H7 (cell line): ENCODE measurements at regions not wholly inside any gene's neighbourhood (a gene's known extent, or its start where the extent isn't known, plus 50 kb on each side); places are given as distances from the start of the nearest gene placed in this dataset.
A peak's percentile ranks its signal among the peaks of the same experiment; 100 is the strongest.

Source experiments
- DNase-seq: peaks from one replicate; pipeline ENCODE4 v3.0.0; 2012
- H3K27me3 ChIP-seq: 2 replicates; pipeline ENCODE4 v1.6.0; 2011; ENCODE audit warnings: mild to moderate bottlenecking, low read length; ENCODE audit not compliant: control insufficient read depth, insufficient read depth
- H3K36me3 ChIP-seq: replicated peaks from 2 replicates; pipeline ENCODE4 v1.5.1; 2011; ENCODE audit warnings: low read length; ENCODE audit not compliant: control insufficient read depth, insufficient read depth
- H3K4me3 ChIP-seq: 2 replicates; pipeline ENCODE4 v1.5.1; 2011; ENCODE audit warnings: low read depth, mild to moderate bottlenecking, control low read depth, low read length, moderate library complexity; ENCODE audit not compliant: insufficient read depth

DNA sequence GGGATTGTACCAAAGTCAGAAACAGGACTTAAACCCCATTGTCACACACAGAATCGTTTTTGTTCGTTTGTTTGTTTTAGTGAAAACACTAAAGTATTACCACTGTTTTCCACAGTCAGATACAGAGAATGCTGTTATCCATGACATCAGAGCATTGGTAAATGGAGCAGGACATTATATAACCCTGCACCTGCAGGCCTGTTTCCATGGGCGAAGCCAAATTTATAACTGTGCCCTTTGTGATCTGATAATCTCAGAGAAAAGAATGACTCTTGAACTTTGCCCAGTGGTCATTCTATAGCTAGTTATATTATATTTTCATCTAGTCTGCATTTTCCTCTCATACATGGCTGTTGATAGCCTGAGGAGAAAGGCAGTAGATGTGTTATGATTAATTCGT lies 217.6 kb downstream of the TMEM182 start:
- no peak for DNase-seq
- H3K4me3 ChIP-seq, result no peak overlapping the region
- H3K36me3 ChIP-seq, result no peaks in the 10 kb centered on the region
- no peaks in the 10 kb centered on the region for H3K27me3 ChIP-seq

DNA sequence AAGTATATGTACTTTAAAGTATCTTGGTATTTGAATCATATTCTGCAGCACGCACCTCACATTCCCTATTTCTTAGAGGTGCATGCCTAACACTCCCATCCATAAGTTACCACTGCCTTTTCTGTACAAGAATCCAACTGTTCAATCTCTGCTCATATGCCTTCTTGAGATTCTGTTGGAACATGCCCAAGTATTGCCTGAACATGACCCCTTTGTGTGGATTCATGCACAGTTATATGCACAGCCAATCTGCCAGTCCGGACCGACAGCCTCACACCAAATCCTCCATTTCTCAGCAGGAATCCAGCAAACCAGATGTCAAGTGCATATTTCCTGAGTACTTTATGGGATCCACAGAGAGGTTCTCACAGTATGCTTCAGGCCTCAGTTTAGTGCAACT lies 222.0 kb downstream of the TMEM182 start:
- H3K27me3 ChIP-seq, result no peaks in the 10 kb centered on the region
- DNase-seq, result no peak
- no peak overlapping the region for H3K4me3 ChIP-seq

DNA sequence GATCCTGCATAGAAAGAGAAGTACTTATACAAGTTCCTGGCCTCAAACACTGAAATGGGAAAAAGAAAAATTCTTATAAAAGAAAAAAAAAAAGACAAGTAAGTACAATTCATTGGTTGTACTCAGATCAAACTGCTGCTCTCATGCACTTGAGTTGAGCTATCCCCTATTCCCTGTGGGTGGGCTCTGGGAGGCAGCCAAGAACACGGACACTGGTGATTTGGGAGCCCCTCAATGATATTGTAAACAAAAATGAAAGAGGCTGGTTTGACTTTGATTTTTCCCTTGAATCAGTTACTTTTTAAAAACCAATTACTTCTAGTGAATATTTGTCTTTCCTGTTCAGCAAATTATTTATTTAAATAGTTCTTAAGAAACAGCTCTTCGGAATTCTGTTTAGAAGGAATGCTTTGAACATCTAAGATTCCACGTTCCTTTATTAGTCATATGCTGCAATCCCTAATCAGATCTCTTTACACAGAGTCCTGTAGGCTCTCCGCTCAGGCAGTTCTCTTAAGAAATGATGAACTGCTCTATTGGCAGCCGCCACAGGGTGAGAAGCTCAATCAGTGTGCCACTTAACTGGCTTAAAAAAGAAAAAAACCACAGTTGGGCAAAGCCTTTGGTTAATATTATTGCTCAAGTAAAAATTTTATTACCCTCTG lies 225.1 kb downstream of the TMEM182 start:
- no peak for DNase-seq
- H3K4me3 ChIP-seq, result no peak overlapping the region
- H3K36me3 ChIP-seq, result no peaks in the 10 kb centered on the region
- H3K27me3 ChIP-seq, result no peaks in the 10 kb centered on the region

More for the DNA sequence above, 222.0 kb downstream of the TMEM182 start:
- H3K36me3 ChIP-seq, result no peaks in the 10 kb centered on the region

DNA sequence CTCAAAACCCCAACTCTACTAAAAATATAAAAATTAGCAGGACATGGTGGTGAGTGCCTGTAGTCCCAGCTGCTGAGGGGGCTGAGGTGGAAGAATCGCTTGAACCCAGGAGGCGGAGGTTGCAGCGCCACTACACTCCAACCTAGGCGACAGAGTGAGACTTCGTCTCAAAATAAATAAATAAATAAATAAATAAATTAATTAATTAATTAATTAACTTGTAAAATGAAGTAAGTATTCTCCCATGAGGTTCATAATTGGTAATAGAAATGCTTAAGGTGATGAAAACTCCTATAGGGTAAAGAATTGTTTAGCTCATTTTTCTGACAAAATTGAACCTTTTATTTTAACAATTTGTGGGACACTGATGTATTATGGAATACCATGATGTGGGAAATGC lies 230.8 kb downstream of the TMEM182 start:
- no peak for DNase-seq
- Histone ChIP-seq H3K27me3 (no peaks in the 10 kb centered on the region), H3K4me3 (no peak overlapping the region), H3K36me3 (no peaks in the 10 kb centered on the region)

DNA sequence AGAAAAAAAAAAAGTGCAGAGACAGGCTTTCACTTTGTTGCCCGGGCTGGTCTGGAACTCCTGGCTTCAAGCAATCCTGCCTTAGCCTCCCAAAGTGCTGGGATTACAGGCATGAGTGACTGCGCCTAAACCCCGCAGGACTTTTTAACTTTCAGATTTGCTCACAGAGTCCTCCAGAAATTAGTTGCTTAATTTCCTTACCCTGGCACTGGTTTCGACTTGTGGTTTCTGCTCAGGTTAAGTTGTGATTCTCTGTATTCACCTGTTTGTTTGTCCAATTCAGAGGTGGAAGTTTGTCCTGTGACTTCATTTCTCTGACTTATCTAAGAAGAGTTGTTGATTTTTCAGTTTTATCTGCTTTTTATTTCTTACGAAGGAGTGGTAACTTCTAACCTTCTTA lies 238.1 kb downstream of the TMEM182 start:
- Histone ChIP-seq H3K36me3 (no peaks in the 10 kb centered on the region), H3K27me3 (no peaks in the 10 kb centered on the region), H3K4me3 (no peak overlapping the region)
- DNase-seq, result no peak

DNA sequence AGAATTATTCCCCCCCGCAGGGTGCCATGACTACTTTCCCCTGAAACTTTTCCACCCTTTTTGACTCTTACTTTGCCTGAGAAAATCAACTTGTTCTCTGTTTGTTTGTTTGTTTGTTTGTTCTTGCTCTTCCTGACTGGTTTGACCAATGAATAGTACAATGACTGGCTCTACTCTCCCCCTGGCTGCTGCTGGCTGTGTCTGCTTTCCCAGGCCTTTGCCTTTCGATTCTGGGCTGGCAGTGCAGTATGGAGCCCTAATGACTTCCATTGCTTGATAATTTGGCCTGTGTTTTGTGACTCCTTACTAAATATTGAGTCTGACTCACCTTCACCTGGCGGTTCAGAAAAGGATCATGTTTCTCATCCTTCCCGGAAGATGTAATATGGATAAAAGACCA lies 241.1 kb downstream of the TMEM182 start:
- no peak overlapping the region for H3K4me3 ChIP-seq
- no peaks in the 10 kb centered on the region for H3K27me3 ChIP-seq
- no peaks in the 10 kb centered on the region for H3K36me3 ChIP-seq
- DNase-seq, result no peak

DNA sequence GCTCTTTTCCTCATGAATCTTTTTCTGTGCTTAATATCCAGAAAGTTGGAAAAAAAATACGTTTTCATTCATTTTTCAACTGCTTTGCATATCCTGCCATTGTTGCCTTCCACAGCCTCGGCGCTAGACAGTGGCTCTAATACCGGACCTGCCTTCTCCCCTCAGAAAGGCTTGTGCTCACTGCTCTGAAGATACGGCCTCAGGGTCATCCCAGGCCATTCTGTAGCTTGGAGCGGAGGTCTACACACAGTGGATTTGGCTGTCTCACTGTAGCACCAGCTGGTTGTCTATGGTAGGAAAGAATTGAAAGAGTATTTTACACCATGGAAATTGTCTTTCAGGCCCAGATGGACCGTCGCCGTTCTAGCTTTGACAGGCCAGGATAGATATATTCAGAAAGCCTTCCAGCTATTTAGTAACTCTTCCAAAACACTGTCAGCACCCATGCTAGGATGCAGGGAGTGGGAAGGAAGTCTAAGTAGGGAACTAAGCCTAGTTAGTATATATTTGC lies 242.0 kb downstream of the TMEM182 start:
- Histone ChIP-seq H3K27me3 (no peaks in the 10 kb centered on the region), H3K4me3 (no peak overlapping the region)

DNA sequence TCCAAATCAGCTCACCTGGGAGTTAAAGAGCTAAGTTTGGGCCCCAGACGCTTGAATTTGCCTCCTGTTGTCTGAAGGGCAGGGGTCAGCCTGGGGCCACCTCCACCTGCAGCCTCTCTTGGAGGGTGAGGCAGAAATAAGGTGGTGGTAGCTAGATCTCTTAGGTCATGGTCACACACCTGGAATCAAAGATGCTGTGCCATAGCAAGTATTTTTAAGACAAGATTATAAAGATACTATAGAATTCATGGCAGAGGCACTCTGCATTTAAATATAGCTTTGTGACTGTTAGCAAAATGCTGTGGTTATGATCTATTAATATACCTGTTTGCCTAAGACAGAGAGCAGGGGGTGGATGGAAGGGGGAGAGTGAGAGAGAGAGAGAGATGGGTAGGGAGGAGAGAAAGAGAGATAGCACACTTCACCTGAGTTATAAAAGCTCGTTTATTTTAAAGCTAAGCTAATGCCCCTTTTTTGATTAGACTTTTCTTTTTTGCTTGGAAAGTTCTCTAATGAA lies 242.7 kb downstream of the TMEM182 start:
- Histone ChIP-seq H3K36me3 (no peaks in the 10 kb centered on the region), H3K27me3 (no peaks in the 10 kb centered on the region), H3K4me3 (no peak overlapping the region)
- DNase-seq, result no peak

More for the DNA sequence above, 242.0 kb downstream of the TMEM182 start:
- no peak for DNase-seq
- no peaks in the 10 kb centered on the region for H3K36me3 ChIP-seq

DNA sequence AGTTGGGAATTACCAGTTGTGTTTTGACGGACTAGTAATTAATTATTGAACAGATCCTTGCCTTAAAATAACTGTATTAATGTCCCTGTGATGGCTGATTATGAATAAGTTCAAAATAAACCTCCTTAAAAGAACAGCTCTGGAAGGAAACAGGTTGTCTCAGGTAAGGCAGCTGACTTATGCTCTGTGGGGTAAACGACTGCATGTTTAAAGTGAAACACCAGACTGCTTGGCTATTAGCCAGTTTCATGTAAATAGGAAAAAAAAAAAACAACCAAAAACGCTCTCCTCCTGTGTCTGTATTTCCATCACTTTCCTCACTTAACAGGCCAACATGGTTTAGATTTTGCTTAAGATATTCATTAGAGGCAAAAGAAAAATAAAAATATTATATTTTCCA lies 243.6 kb downstream of the TMEM182 start:
- DNase-seq, result no peak
- Histone ChIP-seq H3K4me3 (no peak overlapping the region), H3K27me3 (no peaks in the 10 kb centered on the region), H3K36me3 (no peaks in the 10 kb centered on the region)

DNA sequence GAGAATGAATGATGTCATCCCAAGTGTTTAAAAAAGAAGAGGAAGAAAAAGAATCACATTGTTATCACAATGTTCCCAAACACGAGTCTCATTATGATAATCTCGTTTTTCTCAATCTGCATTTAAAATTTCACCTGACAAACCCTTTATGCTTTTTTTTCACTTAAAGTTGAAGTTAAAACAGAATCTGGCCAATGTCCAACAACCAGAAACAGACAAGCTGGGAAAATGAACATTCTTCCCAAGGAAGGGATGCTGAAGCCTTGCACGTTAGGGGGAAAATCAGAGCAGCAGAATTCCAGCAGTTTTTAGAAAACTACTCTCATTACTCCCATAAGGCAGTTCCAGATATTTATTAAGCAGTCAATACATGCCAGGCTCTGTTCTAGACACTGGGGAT lies 245.3 kb downstream of the TMEM182 start:
- Histone ChIP-seq H3K36me3 (no peaks in the 10 kb centered on the region), H3K27me3 (no peaks in the 10 kb centered on the region), H3K4me3 (no peak overlapping the region)
- no peak for DNase-seq

DNA sequence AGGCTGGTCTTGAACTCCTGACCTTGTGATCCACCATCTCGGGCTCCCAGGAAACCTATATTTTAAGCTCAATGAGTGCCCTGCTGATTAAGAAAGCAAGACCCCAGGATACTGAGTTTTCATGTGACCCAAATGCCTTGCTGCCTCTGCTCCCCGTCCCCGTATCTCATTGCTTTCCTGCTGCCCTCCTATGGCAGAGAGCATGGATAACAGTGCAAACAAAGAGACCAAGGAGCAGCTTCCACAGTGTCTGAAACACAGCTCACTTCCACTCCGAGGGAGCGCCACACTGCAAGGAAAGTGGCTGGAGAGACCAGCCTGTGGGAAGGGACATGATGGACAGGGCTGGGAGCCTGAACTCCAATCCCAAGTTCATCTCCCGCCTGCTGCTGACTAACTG lies 246.8 kb downstream of the TMEM182 start:
- Histone ChIP-seq H3K27me3 (no peaks in the 10 kb centered on the region), H3K36me3 (no peaks in the 10 kb centered on the region), H3K4me3 (no peak overlapping the region)
- peak; percentile 9 for DNase-seq

DNA sequence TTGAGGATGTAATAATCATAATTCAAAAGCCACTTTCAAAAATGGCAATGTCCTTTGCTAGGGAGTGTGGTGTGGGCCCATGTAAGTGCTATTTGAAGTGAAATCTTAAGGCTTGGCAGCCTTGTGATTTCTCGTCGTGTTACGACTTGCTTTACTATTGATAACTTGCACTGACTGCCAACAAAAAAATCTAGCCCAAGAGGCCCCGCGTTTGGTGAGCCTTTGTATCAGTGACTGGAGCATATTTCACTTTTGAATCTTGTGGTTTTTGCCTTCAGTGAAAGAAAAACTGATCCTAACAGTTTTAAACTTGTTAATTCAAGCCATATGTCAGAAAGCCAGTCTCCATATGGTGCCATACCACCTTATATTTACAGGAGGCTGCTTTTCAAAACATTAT lies 248.0 kb downstream of the TMEM182 start:
- DNase-seq, result no peak
- H3K27me3 ChIP-seq, result no peaks in the 10 kb centered on the region
- H3K4me3 ChIP-seq, result no peak overlapping the region
- H3K36me3 ChIP-seq, result no peaks in the 10 kb centered on the region

DNA sequence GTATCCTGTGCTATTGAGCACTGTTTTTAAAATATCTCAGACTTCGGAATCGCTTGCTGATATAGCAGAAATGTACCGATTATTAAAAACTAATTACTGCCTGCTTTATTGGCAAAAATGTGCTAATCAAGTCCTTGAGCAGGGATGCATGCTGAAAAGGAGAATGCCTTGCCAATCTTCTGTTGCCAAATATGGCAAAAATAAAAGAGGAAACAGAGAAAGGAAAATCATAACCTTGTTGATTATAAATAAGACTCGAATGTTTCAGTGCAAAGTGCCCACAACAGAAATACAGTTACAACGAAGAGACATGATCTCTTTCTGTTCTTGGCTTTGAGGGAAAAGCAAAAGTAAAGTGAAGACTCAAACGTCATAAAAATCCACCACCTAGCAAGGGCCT lies 248.5 kb downstream of the TMEM182 start:
- no peak overlapping the region for H3K4me3 ChIP-seq
- no peaks in the 10 kb centered on the region for H3K27me3 ChIP-seq
- DNase-seq, result no peak

DNA sequence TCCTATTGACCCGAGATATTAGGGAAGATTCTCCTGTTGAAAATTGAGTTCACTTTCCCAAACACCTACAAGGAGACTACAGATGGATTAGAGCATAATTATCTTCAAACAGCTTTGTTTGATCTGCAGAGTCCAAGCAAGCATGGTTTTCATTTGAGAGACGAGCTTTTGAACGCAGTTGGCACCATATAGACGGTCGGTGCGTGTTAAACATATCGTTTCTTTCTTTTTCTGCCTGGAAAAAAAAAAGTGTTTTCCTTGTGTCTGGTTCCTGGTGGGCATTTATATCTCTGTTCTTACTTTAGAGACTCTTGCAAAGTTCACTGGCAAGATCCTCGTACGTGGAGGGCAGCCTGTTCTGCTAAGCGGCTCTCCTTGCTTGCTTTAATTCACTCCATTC lies 248.9 kb downstream of the TMEM182 start:
- Histone ChIP-seq H3K36me3 (no peaks in the 10 kb centered on the region), H3K4me3 (no peak overlapping the region), H3K27me3 (no peaks in the 10 kb centered on the region)
- DNase-seq, result no peak

More for the DNA sequence above, 248.5 kb downstream of the TMEM182 start:
- H3K36me3 ChIP-seq, result no peaks in the 10 kb centered on the region

DNA sequence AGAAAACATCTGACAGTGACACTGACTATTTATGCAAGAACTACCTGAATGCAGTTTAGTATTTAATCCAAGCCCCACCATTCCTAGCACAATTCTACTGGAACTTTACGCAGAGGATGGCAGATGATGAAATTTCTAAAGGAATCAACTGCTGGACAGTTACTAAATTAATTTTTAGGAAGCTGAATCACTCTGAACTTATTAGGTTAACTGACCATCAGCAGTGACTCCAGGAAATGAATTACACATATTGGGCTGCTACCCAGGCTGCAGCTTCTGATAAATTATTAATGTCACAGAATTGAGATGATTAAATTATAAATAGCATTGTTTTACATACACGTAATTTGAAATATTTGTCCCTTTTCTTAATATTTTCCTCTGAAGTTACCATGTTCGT lies 250.8 kb downstream of the TMEM182 start:
- DNase-seq, result no peak
- Histone ChIP-seq H3K27me3 (no peaks in the 10 kb centered on the region), H3K4me3 (no peak overlapping the region), H3K36me3 (no peaks in the 10 kb centered on the region)

DNA sequence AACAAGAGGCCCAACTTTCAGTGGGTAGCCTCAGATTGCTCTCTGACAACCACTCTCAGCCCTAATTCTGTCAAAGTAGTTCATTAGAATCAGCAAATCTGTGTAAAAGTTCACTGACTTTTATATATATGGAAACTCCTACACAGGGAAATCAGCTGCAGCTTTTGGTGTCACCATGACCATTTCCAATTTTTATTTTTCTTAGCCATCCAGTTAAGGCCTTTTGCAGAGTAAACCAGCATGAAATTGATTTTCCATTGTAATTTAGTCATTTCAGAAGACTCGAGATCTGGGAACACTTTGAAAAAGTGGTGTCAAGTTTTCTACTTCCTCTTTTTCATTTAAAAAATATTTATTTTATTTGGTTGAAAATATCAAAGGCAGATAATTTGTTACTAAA lies 263.2 kb downstream of the TMEM182 start:
- Histone ChIP-seq H3K27me3 (no peaks in the 10 kb centered on the region), H3K4me3 (no peak overlapping the region), H3K36me3 (no peaks in the 10 kb centered on the region)
- no peak for DNase-seq
